Endothelial cell of umbilical vein (primary cell): ENCODE measurements at regions not wholly inside any gene's neighbourhood (a gene's known extent, or its start where the extent isn't known, plus 50 kb on each side); places are given as distances from the start of the nearest gene placed in this dataset.

ENCODE experiments used
- BruUV-seq: library from RNA; stranded (reverse); fragments of 400-500 nt; replicated peaks from 2 replicates; lab custom pipeline; 2021; lab: Mats Ljungman, UMichigan
- CTCF ChIA-PET: fragments of 300-600, 350-600 bp; sonication (Branson Sonifier 250); formaldehyde crosslinking; loops from one replicate; lab custom pipeline; 2021; ENCODE audit warnings: antibody characterized with exemption, inconsistent platforms; lab: Charles Lee
- POLR2A ChIA-PET: fragments of 300-600, 350-600 bp; sonication (Branson Sonifier 250); formaldehyde crosslinking; loops from one replicate; lab custom pipeline; 2021; ENCODE audit warnings: antibody characterized with exemption, inconsistent platforms; lab: Charles Lee
- DNase-seq: peaks from one replicate; pipeline ENCODE4 v3.0.0-alpha.2; 2011; ENCODE audit warnings: low read depth, low spot score
- FAIRE-seq: peaks from 2 replicates; lab custom pipeline; 2011; peaks lifted over from hg19 to GRCh38; lab: Jason Lieb, UNC
- H2AFZ ChIP-seq: 2 replicates; pipeline ENCODE4 v1.6.0; 2012; ENCODE audit warnings: low read depth, low read length, control low read depth, inconsistent platforms
- H3K27ac ChIP-seq: 2 replicates; pipeline ENCODE4 v1.5.1; 2011; ENCODE audit warnings: low read depth, mild to moderate bottlenecking, control low read depth, low read length, moderate library complexity; ENCODE audit not compliant: insufficient read depth
- H3K27me3 ChIP-seq, 2 experiments: 2 replicates each; pipeline versions ENCODE4 v1.6.0 to v1.6.1; 2011; ENCODE audit warnings: low read length in 2 of 2, mixed read lengths in 1 of 2; ENCODE audit not compliant: control insufficient read depth in 2 of 2, insufficient read depth in 2 of 2
- H3K36me3 ChIP-seq, 2 experiments: 2 replicates in 1 of 2; 3 replicates in 1 of 2; pipeline ENCODE4 v1.5.1; 2011; ENCODE audit warnings: low read length in 2 of 2, mild to moderate bottlenecking in 1 of 2, moderate library complexity in 1 of 2; ENCODE audit not compliant: control insufficient read depth in 2 of 2, insufficient read depth in 2 of 2; ENCODE audit errors: extremely low read depth in 1 of 2
- H3K4me1 ChIP-seq: 3 replicates; pipeline ENCODE4 v1.5.1; 2011; ENCODE audit warnings: mild to moderate bottlenecking, low read length; ENCODE audit not compliant: control insufficient read depth, insufficient read depth; ENCODE audit errors: extremely low read depth
- H3K4me2 ChIP-seq: 2 replicates; pipeline ENCODE4 v1.6.1; 2011; ENCODE audit warnings: low read length, control low read depth, mixed read lengths; ENCODE audit not compliant: insufficient read depth
- H3K4me3 ChIP-seq, 3 experiments: fragments of 200-600 bp in 1 of 3; sonication (generic), shearing (Covaris generic) in 1 of 3; replicated peaks in 1 of 3; 2 replicates each; pipeline ENCODE4 v1.5.1; 2011 to 2016; ENCODE audit warnings: control low read depth in 3 of 3, low read length in 3 of 3, mild to moderate bottlenecking in 2 of 3, inconsistent platforms in 1 of 3, low read depth in 1 of 3, moderate library complexity in 1 of 3; ENCODE audit not compliant: insufficient read depth in 1 of 3
- H3K79me2 ChIP-seq: 2 replicates; pipeline ENCODE4 v1.6.0; 2012; ENCODE audit warnings: low read length, inconsistent platforms; ENCODE audit not compliant: control insufficient read depth, insufficient read depth
- H3K9ac ChIP-seq: replicated peaks from 2 replicates; pipeline ENCODE3; 2011; ENCODE audit warnings: low read length, control low read depth; ENCODE audit not compliant: insufficient read depth; ENCODE audit errors: extremely low read depth
- H3K9me1 ChIP-seq: replicated peaks from 3 replicates; pipeline ENCODE4 v1.6.0; 2011; ENCODE audit warnings: mild to moderate bottlenecking, low read length; ENCODE audit not compliant: control insufficient read depth, insufficient read depth; ENCODE audit errors: extremely low read depth
- H3K9me3 ChIP-seq: replicated peaks from 2 replicates; pipeline ENCODE4 v1.5.1; 2012; ENCODE audit warnings: low read length, inconsistent platforms; ENCODE audit not compliant: control insufficient read depth, insufficient read depth
- H4K20me1 ChIP-seq: replicated peaks from 2 replicates; pipeline ENCODE3; 2011; ENCODE audit warnings: mild to moderate bottlenecking, low read length; ENCODE audit not compliant: control insufficient read depth, insufficient read depth; ENCODE audit errors: extremely low read depth
- CTCF ChIP-seq, 2 donors: IDR thresholded peaks; 1 replicate in 1 of 2; 2 replicates in 1 of 2; pipeline ENCODE4 v1.5.1; 2011; ENCODE audit warnings: low read length in 2 of 2, mild to moderate bottlenecking in 2 of 2, moderate library complexity in 2 of 2, control low read depth in 1 of 2, inconsistent platforms in 1 of 2, low read depth in 1 of 2; ENCODE audit not compliant: insufficient read depth in 1 of 2; ENCODE audit errors: extremely low read depth in 1 of 2
- EZH2 ChIP-seq: IDR thresholded peaks from 2 replicates; pipeline ENCODE4 v1.6.1; 2012; ENCODE audit warnings: borderline replicate concordance, low read depth, mild to moderate bottlenecking, moderate library complexity, low read length, inconsistent platforms; ENCODE audit not compliant: severe bottlenecking
- FOS ChIP-seq: IDR thresholded peaks from 2 replicates; pipeline ENCODE4 v1.6.1; 2011; ENCODE audit warnings: mild to moderate bottlenecking, low read length, moderate library complexity, borderline replicate concordance; ENCODE audit not compliant: insufficient read depth
- GATA2 ChIP-seq: IDR thresholded peaks from 2 replicates; pipeline ENCODE4 v1.7.0; 2011; ENCODE audit warnings: low read depth, mild to moderate bottlenecking, moderate library complexity, mixed read lengths, low read length; ENCODE audit not compliant: insufficient read length, insufficient read depth
- JUN ChIP-seq: IDR thresholded peaks from 2 replicates; pipeline ENCODE4 v1.6.1; 2011; ENCODE audit warnings: borderline replicate concordance, low read depth; ENCODE audit not compliant: insufficient read length, insufficient read depth
- MYC ChIP-seq: IDR thresholded peaks from one replicate; pipeline ENCODE4 v1.6.1; 2011; ENCODE audit warnings: mild to moderate bottlenecking, low read depth, low read length
- POLR2A ChIP-seq: IDR thresholded peaks from 2 replicates; pipeline ENCODE4 v1.6.1; 2012; ENCODE audit warnings: low read depth, mild to moderate bottlenecking, control low read depth, low read length
- POLR2AphosphoS5 ChIP-seq: IDR thresholded peaks from 2 replicates; pipeline ENCODE4 v1.6.1; 2012; ENCODE audit warnings: low read depth, mild to moderate bottlenecking, control low read depth, low read length, moderate library complexity; ENCODE audit not compliant: insufficient read depth
- dilution Hi-C: fragments of 300-500 bp; cut with MboI; formaldehyde crosslinking; loops from one replicate; pipeline ENCODE4 v1.15.0; 2019; ENCODE audit warnings: low sequenced_read_pairs; ENCODE audit not compliant: extremely low pct_ligation_motif_present
- intact Hi-C: fragments of 100-400 bp; cut with micrococcal nuclease; formaldehyde crosslinking; loops from one replicate; pipeline ENCODE4 v1.10.0; 2022
- TF ChIP-seq, protein P1 (sequence below): IDR thresholded peaks from 2 replicates; pipeline ENCODE4 v1.6.1; 2011; ENCODE audit not compliant: insufficient read depth, insufficient read length

DNA sequence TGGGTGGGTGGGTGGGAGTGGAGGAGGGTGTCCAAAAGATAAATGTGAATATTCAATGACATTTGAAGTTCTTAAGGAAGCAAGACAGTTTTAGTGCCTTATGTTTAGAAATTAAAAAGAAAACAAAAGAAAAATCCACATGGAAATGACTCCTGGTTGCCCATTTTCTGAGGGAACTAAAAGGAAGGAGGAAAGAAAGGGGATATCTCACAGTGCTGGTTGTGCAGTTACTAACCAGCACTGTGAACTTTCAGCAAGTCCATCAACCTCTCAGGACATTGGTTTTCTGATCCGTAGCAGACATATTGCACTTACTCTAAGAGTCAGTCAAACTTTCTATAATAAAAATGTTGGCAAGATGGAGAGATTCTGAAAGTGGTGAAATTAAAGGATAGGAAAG, 431.0 kb upstream of the CLINT1 start:
- FAIRE-seq, result no peak
- H4K20me1 ChIP-seq, result no peaks in the 10 kb centered on the region
- H3K9me3 ChIP-seq, result no peaks in the 10 kb centered on the region
- dilution Hi-C loops, result no loop called here
- H3K4me3 ChIP-seq, result no peak overlapping the region
- no peak overlapping the region for H3K27ac ChIP-seq
- H3K4me1 ChIP-seq, result no peaks in the 10 kb centered on the region
- H3K27me3 ChIP-seq, result no peaks in the 10 kb centered on the region
- DNase-seq, result no peak
- no peaks in the 10 kb centered on the region for H3K79me2 ChIP-seq
- ChIA-PET POLR2A (no interaction called here), CTCF (interaction anchor here (0.6 kb wide), 1 partner anchor 345 kb away, joined by 3 read pairs; no protein-coding TSS in a partner anchor)
- TF ChIP-seq, protein P1, sequence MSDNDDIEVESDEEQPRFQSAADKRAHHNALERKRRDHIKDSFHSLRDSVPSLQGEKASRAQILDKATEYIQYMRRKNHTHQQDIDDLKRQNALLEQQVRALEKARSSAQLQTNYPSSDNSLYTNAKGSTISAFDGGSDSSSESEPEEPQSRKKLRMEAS, result no peak
- TF ChIP-seq CTCF (IDR thresholded peaks at IDR 0.05; ENCODE audit: extremely low read depth in 1 of 2, insufficient read depth in 1 of 2, low read depth in 1 of 2, low read length in 2 of 2) (no peak), MYC (no peak), EZH2 (no peak), JUN (no peak), GATA2 (no peak), POLR2AphosphoS5 (no peak), FOS (no peak), POLR2A (no peak)
- intact Hi-C loops, result no loop called here
- H2AFZ ChIP-seq, result no peak overlapping the region
- no peaks in the 10 kb centered on the region for H3K9me1 ChIP-seq
- H3K4me2 ChIP-seq, result no peak overlapping the region
- BruUV-seq, result no TSS peak
- H3K9ac ChIP-seq, result no peak overlapping the region
- no peaks in the 10 kb centered on the region for H3K36me3 ChIP-seq
